Astrocyte of the hippocampus (primary cell): ENCODE measurements at regions not wholly inside any gene's neighbourhood (a gene's known extent, or its start where the extent isn't known, plus 50 kb on each side); places are given as distances from the start of the nearest gene placed in this dataset.
A peak's percentile ranks its signal among the peaks of the same experiment; 100 is the strongest.
"Not testable (repeated sequence)": the region's sequence is repeated elsewhere in the genome, so short reads cannot be mapped to it uniquely, and the experiment has no call there.

ENCODE experiments used
- DNase-seq: peaks from one replicate; pipeline ENCODE4 v3.0.0; 2011; ENCODE audit warnings: low read depth, low spot score

DNA sequence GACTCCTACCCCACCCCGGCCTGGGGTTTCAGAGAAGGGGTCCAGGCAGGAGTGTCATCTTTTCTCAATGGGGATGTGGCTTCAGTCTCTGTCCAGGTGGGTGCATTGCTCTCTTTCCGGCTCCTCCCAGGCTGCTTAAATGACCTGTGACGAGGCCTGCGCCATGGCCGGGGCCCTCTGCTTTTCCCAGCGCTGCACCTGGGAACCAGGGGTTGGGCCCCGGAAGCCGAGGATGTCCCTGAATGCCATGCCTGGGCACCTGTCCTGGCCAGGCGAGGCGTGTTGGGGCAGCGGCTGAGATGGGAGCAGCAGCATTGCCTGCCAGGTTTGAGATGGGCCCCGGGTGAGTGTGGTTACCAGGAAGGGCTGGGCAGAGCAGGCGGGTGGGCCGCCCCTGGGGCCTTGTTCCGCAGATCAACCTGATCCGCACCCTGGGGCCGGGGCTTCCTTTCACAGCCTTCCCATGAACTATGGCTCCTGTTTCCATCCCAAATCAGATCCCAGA lies 147.4 kb downstream of the SEC14L1 start:
- DNase-seq, result no peak

DNA sequence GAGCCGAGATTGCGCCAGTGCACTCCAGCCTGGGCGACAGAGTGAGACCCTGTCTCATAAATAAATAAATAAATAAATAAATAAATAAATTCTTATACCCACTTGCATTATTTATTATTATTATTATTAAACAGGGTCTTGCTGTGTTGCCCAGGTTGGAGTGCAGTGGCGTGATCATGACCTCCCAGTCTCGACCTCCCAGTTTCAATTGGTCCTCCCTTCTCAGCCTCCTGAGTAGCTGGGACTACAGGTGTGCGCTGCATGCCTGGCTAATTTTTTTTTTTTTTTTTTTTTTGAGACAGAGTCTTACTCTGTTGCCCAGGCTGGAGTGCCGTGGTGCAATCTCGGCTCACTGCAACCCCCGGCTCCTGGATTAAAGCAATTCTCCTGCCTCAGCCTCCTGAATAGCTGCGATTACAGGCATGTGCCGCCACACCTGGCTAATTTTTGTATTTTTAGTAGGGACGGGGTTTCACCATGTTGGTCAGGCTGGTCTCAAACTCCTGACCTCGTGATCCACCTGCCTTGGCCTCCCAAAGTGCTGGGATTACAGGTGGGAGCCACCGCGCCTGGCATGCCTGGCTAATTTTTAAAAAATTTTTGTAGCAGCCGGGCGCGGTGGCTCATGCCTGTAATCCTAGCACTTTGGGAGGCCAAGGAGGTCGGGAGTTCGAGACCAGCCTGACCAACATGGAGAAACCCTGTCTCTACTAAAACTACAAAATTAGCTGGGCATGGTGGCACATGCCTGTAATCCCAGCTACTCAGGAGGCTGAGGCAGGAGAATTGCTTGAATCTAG lies 150.2 kb downstream of the SEC14L1 start:
- not testable (repeated sequence) for DNase-seq

DNA sequence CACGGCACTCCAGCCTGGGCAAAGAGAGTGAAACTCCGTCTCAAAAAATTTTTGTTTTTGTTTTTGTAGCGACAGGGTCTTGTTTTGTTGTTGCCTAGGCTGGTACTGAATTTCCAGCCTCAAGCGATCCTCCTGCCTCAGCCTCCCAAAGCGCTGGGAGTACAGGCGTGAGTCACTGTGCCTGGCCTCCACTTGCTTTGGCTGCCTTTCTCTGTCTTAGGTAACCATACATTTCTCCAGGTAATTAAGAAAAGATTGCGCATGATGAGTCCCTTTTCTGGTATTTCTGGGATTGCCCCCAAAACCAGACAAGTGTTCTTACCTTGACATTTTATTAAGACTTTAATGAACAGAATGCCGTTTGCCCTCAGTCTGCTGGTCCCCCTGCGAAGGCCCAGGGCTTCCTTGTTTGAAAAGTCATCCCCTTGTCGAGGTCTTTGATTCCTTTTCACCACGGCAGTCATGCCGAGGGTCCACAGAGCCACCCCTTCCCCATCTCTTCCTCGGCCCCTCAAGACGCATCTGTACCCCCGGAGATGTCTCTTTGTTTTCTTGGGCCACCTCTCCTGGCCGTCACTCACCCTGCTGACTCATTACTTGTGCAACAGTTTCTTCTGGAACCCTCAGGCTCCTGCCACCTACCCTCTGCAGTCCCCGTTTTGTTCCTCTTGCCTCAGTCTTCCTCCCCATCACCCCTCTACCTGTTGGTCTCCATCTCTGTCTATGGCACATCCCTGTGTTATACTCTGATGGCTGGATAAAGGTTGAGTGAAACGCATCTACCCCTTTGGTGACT lies 151.0 kb downstream of the SEC14L1 start:
- no peak for DNase-seq

DNA sequence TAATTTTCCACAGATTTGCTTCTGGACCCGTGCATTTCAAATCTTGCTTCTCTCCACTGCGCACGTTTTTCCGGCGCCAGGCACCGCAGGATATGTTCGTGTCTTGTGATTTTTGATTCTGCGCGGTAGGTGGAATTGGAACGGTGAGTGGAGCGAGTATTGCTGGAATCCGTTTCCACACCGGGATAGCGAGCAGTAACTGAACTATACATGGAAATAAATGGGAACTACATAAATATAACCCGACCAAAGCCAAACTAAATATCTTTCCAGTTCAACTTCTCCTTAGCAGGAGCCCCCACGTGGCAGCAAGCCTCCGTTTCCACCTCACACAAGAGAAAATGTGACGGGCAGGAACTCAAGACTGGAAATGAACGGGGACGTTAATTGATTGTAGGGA lies 154.0 kb downstream of the SEC14L1 start:
- DNase-seq, result no peak

DNA sequence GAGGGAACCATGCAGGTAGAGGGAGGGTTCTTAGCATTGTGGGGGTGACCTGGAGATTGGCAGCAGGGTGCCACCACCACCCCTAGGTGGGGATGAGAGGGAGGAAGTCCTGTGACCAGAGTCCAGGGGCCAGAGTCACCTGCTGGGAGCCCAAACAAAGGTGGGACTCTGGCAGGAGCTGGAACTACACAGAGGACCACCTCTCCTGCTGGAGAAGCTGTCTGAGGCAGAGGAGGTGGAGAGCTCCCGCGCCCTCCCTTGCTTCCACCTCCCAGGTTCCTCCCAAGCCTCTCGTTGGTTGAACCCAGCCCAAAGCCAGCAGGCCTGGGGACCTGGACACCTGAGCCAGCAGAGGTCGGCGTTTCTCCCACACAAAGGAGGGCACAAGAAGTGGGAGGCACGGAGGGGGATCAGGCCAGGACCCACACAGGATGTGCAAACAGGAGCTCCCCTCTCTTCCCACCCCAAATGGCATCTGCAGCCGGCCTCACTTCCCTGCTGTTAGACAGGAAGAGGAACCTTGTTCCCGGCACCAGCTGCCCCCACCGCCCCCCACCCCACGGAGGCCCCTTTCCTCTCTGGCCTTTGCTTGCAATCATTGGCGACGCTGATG lies 154.6 kb downstream of the SEC14L1 start:
- no peak for DNase-seq

DNA sequence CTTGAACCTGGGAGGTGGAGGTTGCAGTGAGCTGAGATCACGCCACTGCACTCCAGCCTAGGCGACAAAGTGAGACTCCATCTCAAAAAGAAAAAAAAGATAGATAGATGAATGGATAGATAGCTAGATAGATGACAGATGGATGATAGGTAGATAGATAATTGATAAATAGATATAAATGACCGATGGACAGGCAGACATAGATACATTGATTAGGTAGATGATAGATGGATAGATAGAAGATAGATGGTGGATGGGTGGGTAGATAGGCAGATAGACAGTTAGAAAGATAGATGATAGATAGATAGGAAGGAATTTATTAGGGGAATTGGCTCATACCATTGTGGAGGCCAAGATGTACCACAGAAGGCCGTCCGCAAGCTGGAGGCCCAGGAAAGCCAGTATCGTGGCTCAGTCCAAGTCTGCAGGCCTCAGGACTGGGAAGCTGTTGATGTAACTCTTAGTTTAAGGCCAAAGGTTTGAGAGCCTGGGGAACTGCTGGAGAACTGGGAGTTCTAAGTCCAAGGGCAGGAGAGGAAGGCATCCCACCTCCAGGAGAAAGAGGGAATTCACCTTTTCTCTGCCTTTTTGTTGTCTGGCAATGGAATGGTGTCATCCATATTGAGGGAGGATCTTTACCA lies 156.1 kb downstream of the SEC14L1 start:
- no peak for DNase-seq

DNA sequence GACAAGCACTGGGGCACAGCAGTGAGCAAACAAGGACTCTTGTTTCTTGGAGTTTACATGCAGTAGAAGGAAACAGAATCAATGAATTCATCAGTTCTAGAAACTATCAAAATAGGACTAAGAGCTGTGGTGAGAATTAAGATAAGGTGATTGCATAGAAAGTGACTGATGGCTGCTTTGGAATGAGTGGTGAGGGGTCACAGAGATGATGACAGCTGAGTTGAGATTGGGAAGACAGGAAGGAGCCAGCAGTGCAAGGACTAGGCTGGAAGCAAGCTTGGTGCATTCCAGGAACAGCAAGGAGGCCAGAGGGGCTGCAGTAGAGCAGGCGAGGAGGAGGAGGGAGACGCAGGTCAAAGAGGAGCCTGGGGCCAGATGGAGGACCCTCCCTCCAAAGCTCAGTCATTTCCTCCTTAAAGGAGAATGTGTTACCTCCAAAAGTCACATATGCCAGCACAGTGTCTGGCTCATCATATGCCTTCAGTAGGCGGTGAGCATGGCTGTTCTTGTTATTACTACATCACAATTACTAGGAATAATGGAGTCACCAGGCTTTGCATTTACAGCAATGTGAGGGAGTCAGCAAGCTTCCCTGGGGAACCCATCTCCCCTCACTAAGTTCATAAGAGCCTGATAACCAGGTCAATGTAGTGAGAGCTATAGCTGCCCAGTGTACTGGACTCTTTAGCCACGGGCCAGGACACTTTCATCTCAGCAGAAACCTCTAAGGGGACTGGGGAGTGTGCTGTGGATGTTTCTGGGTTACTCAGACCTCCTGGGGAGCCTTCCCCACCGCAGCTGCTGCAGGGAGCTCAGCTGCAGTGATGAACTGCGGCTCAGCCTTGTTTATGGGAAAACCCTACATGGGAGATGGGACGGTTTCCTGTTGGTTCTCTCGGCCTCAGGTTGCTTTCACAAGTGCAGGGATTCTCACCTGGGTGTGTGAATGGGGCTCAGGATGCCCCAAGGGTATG lies 157.2 kb downstream of the SEC14L1 start:
- DNase-seq, result no peak

DNA sequence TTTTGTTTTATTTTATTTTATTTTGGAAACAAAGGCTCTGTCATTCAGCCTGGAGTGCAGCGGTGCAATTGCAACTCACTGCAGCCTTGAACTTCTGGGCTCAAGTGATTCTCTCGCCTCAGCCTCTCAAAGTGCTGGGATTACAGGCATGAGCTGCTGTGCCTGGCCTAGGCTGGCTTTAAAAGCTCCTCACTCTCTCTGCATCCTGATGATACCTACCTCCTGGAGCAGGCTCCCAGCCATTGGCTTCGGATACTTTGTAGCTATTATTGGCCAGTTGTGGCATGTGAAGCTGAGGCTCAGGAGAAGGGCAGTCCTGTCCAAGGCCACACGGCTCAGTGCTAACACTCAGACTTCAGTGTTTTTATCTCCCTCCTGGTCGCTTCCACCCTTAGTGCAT lies 158.0 kb downstream of the SEC14L1 start:
- DNase-seq, result no peak

DNA sequence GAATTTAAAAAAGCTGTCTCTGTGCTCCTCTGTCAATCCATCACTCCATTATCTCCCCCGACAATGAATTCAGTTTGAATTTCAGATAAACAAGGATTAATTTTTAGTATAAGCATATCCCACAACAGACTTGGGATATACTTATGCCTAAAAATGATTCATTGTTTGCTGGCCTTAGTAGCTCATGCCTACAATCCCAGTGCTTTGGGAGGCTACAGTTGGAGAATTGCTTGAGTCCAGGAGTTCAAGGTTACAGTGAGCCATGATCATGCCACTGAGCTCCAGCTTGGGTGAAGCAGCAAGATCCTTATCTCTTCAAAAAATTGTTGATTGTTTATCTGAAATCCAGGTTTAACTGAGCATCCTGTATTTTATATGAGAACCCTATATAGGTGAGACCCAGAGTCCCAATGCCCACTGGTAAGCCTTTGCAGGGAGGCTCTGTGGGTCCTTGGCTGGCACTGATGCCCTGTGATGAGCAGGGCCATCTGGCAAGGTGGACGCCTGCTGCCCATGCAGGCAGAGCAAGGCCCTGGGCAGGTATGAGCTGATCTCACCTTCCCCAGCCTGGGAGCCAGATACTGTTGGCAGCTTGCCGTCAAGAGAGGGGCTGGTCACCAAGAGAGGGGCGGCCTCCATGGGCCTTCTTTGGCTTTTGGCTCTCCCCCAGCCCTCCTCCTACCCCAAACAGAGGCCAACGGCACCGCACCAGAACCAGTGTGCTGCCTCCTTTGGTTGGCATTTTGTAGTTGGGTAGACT lies 158.7 kb downstream of the SEC14L1 start:
- no peak for DNase-seq

DNA sequence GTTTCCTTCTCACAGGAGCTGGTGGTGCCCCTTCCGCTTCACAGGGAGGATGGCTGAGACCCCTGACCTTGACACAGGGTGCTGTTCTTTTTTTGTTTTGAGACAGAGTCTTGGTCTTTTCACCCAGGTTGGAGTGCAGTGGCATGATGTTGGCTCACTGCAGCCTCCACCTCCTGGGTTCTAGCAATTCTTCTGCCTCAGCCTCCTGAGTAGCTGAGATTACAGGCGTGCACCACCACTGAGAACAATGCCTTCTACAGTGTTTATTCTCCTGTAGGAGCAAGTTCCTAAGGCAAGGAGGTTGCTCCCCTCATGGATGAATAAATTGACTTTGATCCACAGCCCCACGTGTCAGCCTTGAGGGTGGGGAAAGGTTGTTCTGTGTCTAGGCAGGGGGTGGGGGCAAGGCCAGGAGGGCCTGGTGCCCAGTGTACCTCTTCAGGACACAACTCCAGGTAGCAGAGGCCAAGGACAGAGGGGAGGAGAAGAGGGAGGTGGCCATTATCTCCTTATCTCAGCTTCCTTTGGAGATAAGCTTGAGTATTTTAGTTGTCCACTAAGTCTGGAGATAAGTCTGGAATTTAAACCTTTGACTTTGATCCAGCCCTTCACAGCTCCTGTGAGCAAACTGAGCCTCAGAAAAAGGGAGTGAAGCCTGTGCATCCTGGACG lies 159.4 kb downstream of the SEC14L1 start:
- DNase-seq, result no peak

DNA sequence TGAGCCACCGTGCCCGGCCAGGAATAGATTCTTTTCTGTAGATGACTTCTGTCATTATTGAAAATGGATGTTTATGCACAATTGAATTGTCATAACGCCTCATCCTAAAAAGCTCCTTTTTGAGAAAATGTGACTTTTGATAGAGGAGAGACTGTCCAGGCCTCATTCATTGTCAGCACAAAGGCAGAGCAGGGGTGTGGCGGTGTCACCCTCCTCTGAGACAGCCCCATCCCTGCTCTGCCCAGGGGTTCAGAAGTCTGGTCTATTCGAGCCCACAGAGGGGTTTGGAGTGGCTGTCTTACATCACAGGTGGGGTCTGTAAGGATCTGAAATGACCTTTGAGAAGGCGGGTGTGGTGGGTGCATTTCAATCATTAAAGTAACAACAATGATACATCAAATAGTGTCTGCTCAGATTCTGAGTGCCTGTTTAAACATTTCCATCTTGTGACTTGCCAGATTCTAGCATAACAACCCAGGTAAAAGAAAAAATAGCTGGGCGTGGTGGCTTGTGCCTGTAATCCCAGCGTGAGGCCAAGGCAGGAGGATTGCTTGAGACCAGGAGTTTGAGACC lies 161.0 kb downstream of the SEC14L1 start:
- DNase-seq, result no peak

DNA sequence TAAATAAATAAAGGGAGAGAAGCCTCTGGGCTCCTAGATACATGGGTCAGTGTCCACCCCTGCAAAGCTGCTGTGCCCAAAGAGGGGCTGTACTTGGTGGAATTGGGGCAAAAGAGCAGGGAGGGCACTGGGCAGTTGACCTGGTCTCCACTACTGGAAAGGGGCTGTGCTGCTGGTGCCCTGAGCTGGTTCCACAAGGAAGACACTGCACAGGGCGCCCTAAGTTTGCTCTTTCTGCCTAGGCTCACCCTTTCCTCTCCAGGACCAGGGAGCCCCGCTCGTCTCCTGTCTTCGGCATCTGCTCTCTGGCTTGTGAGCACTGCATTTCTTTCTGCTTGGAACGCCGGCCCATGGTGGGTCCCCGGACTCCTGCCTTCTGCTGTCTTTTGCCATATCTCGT lies 161.9 kb downstream of the SEC14L1 start:
- no peak for DNase-seq

DNA sequence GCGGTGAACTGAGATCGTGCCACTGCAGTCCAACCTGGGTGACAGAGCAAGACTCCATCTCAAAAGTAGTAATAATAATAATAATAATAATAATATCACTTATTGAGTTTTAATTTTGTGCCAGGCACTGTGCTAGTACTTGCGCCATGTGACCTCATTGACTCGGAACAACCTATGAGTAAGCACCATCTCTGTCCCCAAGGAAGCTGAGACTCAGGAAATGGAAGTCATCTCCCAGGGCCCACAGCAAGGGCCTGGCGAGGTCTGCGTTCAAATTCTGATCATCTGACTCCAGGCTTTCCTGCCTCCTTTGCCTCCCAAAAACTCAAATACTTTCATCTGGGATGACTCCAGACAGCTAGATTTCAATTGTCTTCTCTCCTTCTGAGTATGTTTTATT lies 162.9 kb downstream of the SEC14L1 start:
- DNase-seq, result peak; percentile 27

DNA sequence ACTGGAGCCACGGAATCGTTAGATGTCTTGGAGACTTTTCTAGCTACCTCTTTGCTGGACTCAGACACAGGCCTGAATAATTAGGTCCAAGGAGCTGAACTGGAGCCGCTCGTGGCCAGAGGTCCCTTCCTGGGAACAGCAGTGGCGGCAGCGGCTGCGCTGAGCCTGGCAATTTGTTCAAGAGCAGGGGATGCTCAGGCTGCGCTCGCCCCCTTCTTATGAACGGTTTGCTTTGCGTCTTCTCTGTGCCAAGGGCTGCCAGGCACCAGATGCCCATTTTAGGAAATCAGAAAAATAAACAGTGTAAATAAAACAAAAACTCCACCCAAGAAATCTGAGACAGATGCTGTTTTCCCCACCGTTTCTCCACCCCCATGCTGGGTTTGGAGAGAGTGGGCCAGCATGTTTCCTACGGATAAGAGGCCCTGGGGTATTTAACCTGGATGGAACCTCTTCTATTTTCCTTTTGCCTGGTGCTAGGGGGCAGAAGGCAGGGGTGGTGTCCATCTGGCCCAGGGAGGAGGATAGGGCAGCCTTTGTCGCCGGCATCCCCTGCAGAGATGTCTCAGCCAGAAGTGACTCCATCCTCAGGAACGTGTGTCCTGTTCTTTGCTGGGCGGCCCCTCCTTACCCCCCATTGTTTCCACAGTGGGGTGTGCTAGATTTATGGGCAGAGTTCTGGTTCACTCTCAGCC lies 163.4 kb downstream of the SEC14L1 start:
- peak; percentile 57 for DNase-seq

DNA sequence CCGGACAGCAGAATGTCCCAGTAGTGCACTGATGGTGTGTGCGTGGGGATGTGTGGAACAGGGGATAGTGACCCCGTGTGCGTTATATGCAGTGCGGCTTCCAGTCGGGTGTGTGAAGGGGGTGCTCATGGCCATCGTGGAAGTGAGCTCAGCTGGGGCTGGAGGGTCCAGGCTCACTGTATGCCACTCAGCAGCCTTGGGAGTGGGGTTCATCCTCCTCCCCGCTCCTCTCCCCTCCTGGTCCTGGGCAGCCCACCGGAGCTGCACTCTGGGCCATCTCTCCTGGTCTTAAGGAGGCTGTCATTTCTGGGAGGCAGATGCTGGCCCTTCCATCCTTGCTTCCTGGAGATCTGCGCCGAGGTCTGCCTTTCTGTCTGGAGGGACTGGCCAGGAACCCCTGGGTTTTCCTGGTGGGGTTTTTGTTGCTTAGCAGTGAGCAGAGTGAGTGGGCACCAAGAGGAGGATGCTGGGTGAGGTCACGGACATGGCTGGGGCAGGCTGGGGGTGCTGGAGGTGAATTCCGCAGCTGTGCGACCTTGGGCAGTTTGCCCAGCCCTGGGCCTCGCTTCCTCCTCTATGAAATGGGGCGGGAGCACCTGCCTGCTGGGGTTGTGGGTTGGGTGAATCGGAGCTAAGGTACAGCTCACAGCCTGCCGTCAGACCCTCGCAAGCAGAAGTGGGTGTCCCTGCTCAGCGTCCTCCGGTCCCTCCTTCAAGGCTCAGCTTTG lies 164.1 kb downstream of the SEC14L1 start:
- no peak for DNase-seq

DNA sequence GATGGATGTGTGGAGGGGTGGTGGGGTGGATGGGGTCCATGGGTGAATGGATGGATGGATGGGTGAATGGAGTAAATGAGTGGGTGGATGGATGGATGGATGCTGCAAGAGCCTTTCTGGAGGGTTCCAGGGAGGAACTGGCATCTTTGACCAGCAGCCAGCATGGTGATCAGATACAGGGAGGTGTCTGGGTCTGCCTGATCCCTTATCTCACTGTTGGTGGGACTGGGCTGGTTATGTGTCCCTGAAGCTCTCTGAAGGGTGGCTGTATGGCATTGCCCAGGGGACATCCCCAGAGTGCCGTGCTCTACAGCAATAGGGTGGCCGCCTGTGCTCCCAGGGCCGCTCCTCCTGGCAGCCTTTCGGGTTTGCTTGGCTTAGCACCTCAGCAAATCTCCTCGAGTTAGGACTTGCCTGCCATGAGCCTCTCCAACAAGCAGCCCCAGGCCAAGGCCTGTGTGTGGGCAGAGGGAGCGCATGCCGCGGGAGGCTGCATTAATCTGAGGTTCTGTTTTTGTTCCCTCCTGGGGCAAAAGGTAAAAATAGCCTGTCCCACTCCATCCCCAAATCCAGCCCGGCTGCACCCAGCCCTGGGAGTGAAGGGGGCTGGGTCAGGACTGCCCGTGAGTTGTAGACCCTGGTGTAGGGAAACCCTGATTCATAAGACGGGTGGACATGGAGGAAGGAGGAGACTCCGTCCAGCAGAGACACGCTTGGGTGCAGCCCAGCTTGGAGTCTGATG lies 165.4 kb downstream of the SEC14L1 start:
- no peak for DNase-seq
